ENCODE measurements at regions not wholly inside any gene's neighbourhood (a gene's known extent, or its start where the extent isn't known, plus 50 kb on each side); places are given as distances from the start of the nearest gene placed in this dataset.
"Not testable (repeated sequence)": the region's sequence is repeated elsewhere in the genome, so short reads cannot be mapped to it uniquely, and the experiment has no call there.

GRCh38 chr6:26720663-26721218 lies 61.2 kb upstream of the ZNF322 start:
- not testable (repeated sequence) for DNase-seq (ENCODE audit: low read depth in 2 of 2)

GRCh38 chr6:26730019-26730766 lies 70.6 kb upstream of the ZNF322 start:
- DNase-seq (ENCODE audit: low read depth in 2 of 2) = not testable (repeated sequence)

- not testable (repeated sequence) for DNase-seq (ENCODE audit: low read depth in 2 of 2)
These were observed 75.4 kb upstream of the ZNF322 start for GRCh38 chr6:26734776-26735472.

GRCh38 chr6:26739811-26740210 lies 80.3 kb upstream of the ZNF322 start:
- DNase-seq (ENCODE audit: low read depth in 2 of 2) = no peak

- no peak for DNase-seq (ENCODE audit: low read depth in 2 of 2)
These were observed 83.7 kb upstream of the ZNF322 start for GRCh38 chr6:26743157-26743821.

GRCh38 chr6:26743941-26744699 lies 84.6 kb upstream of the ZNF322 start:
- DNase-seq (ENCODE audit: low read depth in 2 of 2) = no peak

- not testable (repeated sequence) for DNase-seq (ENCODE audit: low read depth in 2 of 2)
These were observed 85.3 kb upstream of the ZNF322 start for GRCh38 chr6:26744837-26745282.

GRCh38 chr6:26745964-26746363 lies 86.4 kb upstream of the ZNF322 start:
- DNase-seq (ENCODE audit: low read depth in 2 of 2) = not testable (repeated sequence)

GRCh38 chr6:26749126-26749758 lies 89.7 kb upstream of the ZNF322 start:
- not testable (repeated sequence) for DNase-seq (ENCODE audit: low read depth in 2 of 2)

GRCh38 chr6:26749759-26750126 lies 90.2 kb upstream of the ZNF322 start:
- not testable (repeated sequence) for DNase-seq (ENCODE audit: low read depth in 2 of 2)

GRCh38 chr6:26754212-26754611 lies 94.7 kb upstream of the ZNF322 start:
- no peak for DNase-seq (ENCODE audit: low read depth in 2 of 2)

GRCh38 chr6:26754801-26755200 lies 95.3 kb upstream of the ZNF322 start:
- DNase-seq (ENCODE audit: low read depth in 2 of 2) = not testable (repeated sequence)

GRCh38 chr6:26756067-26756805 lies 96.7 kb upstream of the ZNF322 start:
- not testable (repeated sequence) for DNase-seq (ENCODE audit: low read depth in 2 of 2)

- DNase-seq (ENCODE audit: low read depth in 2 of 2) = not testable (repeated sequence)
These were observed 106.8 kb upstream of the ZNF322 start for GRCh38 chr6:26766203-26766902.

- not testable (repeated sequence) for DNase-seq (ENCODE audit: low read depth in 2 of 2)
These were observed 111.6 kb upstream of the ZNF322 start for GRCh38 chr6:26770941-26771666.

- not testable (repeated sequence) for DNase-seq (ENCODE audit: low read depth in 2 of 2)
These were observed 113.9 kb upstream of the ZNF322 start for GRCh38 chr6:26773414-26773813.

GRCh38 chr6:26780563-26780962 lies 121.0 kb upstream of the ZNF322 start:
- not testable (repeated sequence) for DNase-seq (ENCODE audit: low read depth in 2 of 2)

GRCh38 chr6:26795474-26796307 lies 136.1 kb upstream of the ZNF322 start:
- DNase-seq (ENCODE audit: low read depth in 2 of 2) = not testable (repeated sequence)

Data from stimulated activated CD4-positive, alpha-beta T cell treated with anti-CD3 and anti-CD28 coated beads, Interleukin-12 subunit alpha, Interleukin-12 subunit beta, amount 100 ng/mL, for 24 hours (primary cell).